GM18867 (cell line): ENCODE measurements at regions not wholly inside any gene's neighbourhood (a gene's known extent, or its start where the extent isn't known, plus 50 kb on each side); places are given as distances from the start of the nearest gene placed in this dataset.
"Not testable (repeated sequence)": the region's sequence is repeated elsewhere in the genome, so short reads cannot be mapped to it uniquely, and the experiment has no call there.

Source experiments
- ATAC-seq: cut with Tn5 transposase; IDR thresholded peaks from one replicate; pipeline ENCODE4 v1.9.1; 2021; ENCODE audit warnings: mild to moderate bottlenecking, moderate library complexity; ENCODE audit not compliant: unreplicated experiment

GRCh38 chr16:73426433-73427160 lies 378.7 kb upstream of the ZFHX3 start:
- ATAC-seq = no peak

GRCh38 chr16:73420676-73421075 lies 372.7 kb upstream of the ZFHX3 start:
- ATAC-seq = no peak

- ATAC-seq = no peak
These were observed 372.3 kb upstream of the ZFHX3 start for GRCh38 chr16:73420244-73420643.

- no peak for ATAC-seq
These were observed 370.8 kb upstream of the ZFHX3 start for GRCh38 chr16:73418691-73419090.

GRCh38 chr16:73418051-73418450 lies 370.1 kb upstream of the ZFHX3 start:
- no peak for ATAC-seq

GRCh38 chr16:73415286-73415685 lies 367.4 kb upstream of the ZFHX3 start:
- ATAC-seq = no peak

GRCh38 chr16:73414638-73415037 lies 366.7 kb upstream of the ZFHX3 start:
- no peak for ATAC-seq

GRCh38 chr16:73413830-73414190 lies 365.9 kb upstream of the ZFHX3 start:
- no peak for ATAC-seq

- no peak for ATAC-seq
These were observed 365.3 kb upstream of the ZFHX3 start for GRCh38 chr16:73413091-73413829.

- no peak for ATAC-seq
These were observed 364.5 kb upstream of the ZFHX3 start for GRCh38 chr16:73412416-73412815.

GRCh38 chr16:73408716-73409115 lies 360.8 kb upstream of the ZFHX3 start:
- ATAC-seq = no peak

- no peak for ATAC-seq
These were observed 360.4 kb upstream of the ZFHX3 start for GRCh38 chr16:73408311-73408710.

- no peak for ATAC-seq
These were observed 357.9 kb upstream of the ZFHX3 start for GRCh38 chr16:73405851-73406250.

GRCh38 chr16:73404001-73404400 lies 356.1 kb upstream of the ZFHX3 start:
- no peak for ATAC-seq

GRCh38 chr16:73403291-73403690 lies 355.4 kb upstream of the ZFHX3 start:
- no peak for ATAC-seq

- no peak for ATAC-seq
These were observed 353.0 kb upstream of the ZFHX3 start for GRCh38 chr16:73400951-73401350.

- no peak for ATAC-seq
These were observed 352.1 kb upstream of the ZFHX3 start for GRCh38 chr16:73399997-73400396.

- no peak for ATAC-seq
These were observed 351.6 kb upstream of the ZFHX3 start for GRCh38 chr16:73399486-73399885.

GRCh38 chr16:73398604-73399003 lies 350.7 kb upstream of the ZFHX3 start:
- ATAC-seq = not testable (repeated sequence)

- ATAC-seq = no peak
These were observed 348.6 kb upstream of the ZFHX3 start for GRCh38 chr16:73396556-73396955.

- no peak for ATAC-seq
These were observed 343.0 kb upstream of the ZFHX3 start for GRCh38 chr16:73390936-73391335.

- no peak for ATAC-seq
These were observed 342.6 kb upstream of the ZFHX3 start for GRCh38 chr16:73390491-73390890.

- ATAC-seq = no peak
These were observed 341.2 kb upstream of the ZFHX3 start for GRCh38 chr16:73389085-73389484.
